Loucy (cell line): ENCODE measurements at regions not wholly inside any gene's neighbourhood (a gene's known extent, or its start where the extent isn't known, plus 50 kb on each side); places are given as distances from the start of the nearest gene placed in this dataset.

Experiments
- CTCF ChIP-seq: fragments of 200-600 bp; sonication (generic); conservative IDR thresholded peaks from 2 replicates; pipeline ENCODE4 v1.5.1; 2014; ENCODE audit warnings: mild to moderate bottlenecking, antibody characterized with exemption, low read length
- EZH2phosphoT487 ChIP-seq: fragments of 200-600 bp; IDR thresholded peaks from 2 replicates; pipeline ENCODE4 v1.6.1; 2018; ENCODE audit warnings: antibody characterized with exemption, mild to moderate bottlenecking, moderate library complexity, borderline replicate concordance

GRCh38 chr16:6704306-6704930, 628.2 kb upstream of the RBFOX1 start:
- no peak for TF ChIP-seq CTCF
- TF ChIP-seq EZH2phosphoT487 = no peak
